ENCODE measurements at regions not wholly inside any gene's neighbourhood (a gene's known extent, or its start where the extent isn't known, plus 50 kb on each side); places are given as distances from the start of the nearest gene placed in this dataset.

DNA sequence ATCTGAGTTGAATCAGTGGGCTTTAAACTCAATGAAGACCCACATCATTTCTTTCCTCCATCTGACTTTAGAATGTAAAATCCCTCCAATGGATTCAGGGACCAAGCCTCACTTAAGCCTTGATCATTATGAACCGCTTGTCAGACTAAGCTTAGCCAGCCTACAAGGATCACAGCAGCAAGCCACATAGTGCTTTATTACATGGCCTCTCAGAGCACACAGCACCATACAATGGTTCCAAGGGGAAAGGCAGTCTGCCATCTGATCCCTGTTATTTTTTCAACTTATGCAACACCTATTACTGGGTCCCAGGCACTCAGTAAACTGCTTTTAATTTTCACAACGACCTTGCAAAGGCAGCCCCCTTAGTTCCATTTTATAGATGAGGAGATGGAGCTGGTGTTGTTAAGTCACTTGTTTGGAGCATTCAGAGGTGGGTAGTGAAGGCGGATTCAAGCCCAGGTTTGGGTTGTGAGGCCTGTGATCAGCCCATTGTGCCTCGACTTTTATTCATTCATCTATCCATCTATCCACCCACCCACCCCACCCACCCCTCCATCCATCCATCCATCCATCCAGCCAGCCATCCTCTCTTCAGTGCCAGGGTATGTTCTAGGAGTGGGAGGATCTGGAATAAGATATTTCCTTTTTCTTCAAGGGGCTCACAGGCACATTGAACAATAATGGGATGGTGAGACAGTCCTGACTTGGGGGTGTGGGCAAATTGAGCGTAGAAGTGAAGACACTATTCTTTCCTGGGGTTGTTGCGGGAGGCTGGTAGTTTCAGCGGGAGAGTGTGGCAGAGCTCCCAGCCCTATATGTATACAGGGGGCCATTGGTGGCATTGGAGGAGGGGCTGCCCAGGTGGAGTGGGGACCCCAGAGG lies 141.2 kb downstream of the MYCN start:
- ATAC-seq: no peak

GRCh38 chr2:16080516-16080915 lies 140.2 kb downstream of the MYCN start:
- ATAC-seq (no peak), DNase-seq (no peak)

More for the DNA sequence above, 141.2 kb downstream of the MYCN start:
- DNase-seq: no peak

DNA sequence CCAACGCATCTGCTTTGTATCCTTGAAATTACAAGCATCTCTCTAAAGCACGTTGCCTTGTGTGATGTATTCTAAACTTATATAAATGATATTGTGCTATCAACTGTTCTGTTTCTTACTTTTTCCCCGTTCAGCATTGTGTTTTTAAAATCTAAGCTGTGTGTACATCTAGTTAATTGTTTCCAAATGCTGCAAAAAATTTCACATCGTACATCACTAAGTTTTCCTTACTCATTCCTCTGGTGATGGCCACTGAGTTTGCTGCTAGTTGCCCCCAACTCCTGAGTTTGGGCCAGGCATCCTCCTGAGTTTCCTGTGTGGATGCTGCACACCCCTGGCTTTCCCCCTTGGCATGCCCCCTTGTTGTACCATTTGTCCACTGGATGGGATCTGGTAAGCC lies 139.7 kb downstream of the MYCN start:
- ATAC-seq (no peak), DNase-seq (no peak)

- DNase-seq (no peak), ATAC-seq (no peak)
Measured at GRCh38 chr2:16079637-16080036, 139.3 kb downstream of the MYCN start.

DNA sequence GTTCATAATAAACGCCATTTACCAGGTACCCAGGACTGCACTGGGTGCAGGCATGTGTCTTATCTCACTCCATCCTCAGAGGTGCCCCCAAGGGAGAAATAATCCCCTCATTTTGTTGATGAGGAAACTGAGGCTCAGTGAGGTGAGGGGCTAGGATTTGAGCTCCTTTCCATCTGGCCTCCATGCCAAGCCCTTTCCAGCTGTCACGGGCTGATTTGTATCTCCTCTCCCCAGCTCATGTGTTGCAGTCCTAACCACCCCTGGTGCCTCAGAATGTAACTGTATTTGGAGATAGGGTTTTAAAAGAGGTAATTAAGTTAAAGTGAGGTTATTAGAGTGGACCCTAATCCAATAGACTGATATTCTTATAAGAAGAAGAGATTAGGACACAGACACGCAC lies 137.3 kb downstream of the MYCN start:
- DNase-seq (no peak), ATAC-seq (no peak)

DNA sequence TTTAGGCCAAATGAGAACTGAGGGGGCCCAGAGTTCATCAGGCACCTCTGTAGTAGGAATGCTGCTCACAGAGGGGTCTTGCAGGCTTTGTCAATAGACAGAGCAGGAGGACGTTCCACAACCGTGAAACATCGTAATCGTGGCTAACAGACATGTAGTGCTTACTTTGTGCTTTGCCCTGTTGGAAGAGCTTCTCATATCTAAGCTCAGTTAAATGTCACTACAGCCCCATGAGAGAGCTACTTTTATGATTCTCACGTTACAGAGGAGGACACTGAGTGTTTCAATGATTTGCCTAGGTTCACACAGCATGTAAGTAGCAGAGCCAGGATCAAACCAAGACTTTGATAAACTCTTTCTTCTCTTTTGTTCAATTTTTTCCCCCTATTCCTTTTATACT lies 136.6 kb downstream of the MYCN start:
- ATAC-seq: no peak
- DNase-seq: no peak

DNA sequence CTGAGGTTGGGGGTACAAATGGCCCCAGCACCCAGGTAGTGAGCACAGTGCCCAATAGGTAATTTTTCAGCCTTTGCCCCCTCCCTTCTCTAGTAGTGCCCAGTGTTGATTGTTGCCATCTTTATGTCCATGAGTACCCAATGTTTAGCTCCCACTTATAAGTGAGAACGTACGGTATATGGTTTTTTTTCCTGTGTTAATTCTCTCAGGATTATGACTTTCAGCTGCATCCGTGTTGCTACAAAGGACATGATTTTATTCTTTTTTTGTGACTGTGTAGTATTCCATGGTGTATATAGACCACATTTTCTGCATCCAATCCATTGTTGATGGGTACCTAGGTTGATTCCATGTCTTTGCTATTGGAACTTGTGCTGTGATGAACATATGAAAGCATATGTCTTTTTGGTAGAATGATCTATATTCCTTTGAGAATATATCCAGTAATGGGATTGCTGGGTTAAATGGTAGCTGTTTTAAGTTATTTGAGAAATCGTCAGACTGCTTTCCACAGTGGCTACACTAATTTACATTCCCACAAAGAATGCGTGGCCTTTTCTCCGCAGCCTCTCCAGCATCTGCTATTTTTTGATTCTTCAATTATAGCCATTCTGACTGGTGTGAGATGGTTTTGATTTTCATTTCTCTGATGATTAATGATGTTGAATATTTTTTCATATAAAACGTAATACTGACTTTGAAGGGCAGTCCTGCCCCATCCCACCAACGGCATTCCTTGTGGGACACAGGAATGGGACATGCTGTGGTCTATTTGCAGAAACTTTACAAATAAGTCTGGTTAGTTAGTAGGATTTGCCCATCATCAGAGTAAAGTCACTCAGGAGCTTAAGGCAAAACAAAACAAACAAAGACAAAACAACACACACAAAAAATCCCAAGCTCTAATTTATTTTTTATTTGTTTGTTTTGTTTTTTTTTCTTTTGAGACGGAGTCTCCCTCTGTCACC lies 135.0 kb downstream of the MYCN start:
- no peak for ATAC-seq
- no peak for DNase-seq

DNA sequence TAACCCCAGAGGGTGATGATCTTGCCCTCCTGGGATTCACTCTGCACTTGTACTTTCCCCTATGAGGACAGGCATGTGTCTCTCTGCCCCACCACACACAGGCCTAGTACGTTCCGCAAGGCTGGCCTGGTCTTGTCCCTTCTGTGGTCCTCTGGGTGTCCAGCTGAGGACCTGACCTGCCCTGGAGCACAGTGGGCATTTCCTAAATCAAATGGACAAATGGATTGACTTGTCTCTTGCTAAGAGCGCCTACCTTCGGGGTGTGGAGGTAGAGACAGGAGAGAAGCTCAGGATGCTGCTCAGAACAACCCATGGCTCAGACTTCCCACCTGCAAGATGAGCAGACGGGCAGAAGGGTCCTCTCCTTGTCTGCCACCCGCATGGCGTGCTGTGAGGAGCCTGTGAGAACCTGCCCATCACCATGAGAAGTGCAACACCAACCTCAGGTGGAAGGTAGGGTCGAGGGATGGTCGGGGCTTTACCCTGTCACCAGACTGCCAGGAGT lies 133.6 kb downstream of the MYCN start:
- no peak for DNase-seq
- no peak for ATAC-seq

DNA sequence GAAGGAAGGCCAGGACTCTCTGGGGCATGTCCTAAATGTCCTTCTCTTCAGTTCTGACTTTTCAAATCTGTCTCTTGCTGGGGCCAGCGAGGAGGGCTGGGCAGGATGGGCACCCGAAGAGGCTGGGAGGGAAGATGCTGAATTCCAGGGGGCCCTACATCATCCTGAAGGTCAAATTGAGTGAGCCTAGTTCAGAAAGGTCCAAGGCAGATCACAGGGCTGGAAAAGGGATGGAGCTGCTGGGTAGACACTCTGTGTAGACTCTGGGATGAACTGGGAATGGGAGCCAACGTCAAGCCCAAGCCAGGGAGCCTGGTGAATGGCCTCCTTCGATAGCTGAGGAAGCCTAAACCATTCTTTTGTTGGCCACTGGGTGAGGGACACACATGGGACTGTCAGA lies 133.1 kb downstream of the MYCN start:
- DNase-seq: no peak
- ATAC-seq: no peak

DNA sequence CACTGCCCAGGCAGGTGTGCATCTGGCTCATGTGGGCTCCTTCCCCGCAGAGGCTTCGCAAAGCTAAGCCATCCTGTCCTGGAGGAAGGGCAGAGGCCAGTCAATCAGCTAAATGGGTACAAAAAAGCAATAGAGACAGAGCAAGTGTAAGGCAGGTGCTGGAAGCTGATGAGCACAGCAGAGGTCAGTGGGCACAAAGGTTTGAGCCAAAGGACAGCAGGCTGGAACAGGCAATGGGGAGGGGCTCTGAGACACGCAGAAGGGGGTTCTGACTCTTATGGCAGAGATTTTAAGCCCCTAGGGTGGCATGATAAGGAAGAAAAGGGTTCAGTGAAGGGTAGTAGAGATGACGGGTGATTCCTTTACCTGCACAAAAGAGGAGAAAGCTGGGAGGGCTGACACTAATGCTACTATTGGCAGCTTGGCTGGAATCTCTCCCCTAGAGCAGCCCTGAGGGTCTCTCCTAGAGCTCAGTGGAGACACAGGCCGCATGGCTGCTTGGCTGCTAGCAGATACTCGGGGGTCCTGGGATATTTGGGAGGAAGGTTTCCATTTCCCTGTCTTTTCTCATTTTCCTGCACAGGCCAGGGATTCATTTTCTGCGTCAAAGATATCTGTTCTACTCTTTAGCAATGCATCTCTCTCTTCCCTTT lies 132.4 kb downstream of the MYCN start:
- DNase-seq: no peak
- ATAC-seq: no peak

DNA sequence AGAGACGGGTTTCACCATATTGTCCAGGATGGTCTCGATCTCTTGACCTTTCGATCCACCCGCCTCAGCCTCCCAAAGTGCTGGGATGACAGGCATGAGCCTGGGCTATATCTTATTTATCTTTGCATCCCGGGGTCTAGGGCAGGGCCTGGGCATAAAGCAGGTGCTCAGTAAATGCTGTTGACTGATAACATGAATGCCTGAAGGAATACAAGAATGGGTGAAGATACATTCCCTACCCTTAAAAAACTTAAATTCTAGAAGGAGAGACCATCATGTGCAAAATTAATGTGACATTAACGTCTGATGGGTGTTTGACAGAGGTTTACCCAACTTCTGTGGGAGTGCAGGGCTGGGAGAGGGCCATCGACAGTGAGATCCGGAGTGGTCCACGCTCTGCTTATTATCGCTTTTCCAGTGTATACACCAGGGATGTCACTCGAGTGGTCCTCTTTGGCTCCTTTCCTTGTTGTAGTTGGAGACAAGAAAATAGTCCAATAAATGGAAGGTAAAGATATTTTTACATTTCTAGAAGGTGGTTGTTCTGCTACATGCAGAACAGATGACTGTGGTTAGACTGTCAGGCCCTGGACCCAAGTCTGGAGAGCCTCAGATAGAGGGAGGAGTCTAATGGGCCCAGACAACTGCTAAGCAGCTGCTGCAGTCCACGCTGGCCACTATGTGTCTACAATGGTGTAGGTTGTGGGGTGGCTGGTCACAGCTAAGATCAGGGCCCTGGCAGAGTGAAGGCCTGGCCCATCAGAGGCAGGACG lies 131.7 kb downstream of the MYCN start:
- DNase-seq (no peak), ATAC-seq (no peak)

DNA sequence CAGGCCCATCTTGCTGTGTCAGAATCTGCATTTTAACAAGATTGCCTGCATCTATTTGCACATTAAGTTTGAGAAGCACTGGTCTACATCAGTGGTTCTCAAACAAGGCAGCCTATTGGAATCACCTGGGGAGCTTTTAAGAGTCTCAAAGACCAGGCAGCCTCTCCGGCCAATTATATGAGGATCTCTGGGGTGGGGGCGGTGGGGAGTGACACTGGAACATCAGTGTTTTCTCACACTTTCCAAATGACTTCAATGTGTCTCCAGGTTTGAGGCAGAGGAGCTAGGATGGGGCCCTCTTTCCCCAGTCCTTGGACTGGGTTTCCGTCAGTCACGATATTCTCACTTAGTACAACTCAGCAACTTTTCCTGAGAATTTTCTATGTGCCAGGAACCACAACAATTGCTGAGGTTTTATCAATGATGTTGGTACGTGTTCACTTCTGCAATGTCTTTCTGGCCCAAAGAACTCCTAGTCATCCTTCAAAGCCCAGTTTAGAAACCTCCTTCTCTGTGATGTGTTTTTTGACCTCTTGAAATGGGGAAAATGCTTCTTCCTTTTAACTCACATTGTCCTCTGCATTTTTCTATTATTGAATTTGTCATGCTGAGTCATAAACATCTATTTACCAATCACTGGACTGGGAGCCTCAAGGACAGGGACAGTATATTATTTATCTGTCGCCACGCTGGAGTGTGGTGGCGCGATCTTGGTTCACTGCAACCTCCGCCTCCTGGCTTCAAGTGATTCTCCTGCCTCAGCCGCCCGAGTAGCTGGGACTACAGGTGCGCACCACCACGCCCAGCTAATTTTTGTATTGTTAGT lies 130.9 kb downstream of the MYCN start:
- ATAC-seq: no peak
- DNase-seq: no peak

GRCh38 chr2:16070648-16070971 lies 130.3 kb downstream of the MYCN start:
- DNase-seq: no peak

DNA sequence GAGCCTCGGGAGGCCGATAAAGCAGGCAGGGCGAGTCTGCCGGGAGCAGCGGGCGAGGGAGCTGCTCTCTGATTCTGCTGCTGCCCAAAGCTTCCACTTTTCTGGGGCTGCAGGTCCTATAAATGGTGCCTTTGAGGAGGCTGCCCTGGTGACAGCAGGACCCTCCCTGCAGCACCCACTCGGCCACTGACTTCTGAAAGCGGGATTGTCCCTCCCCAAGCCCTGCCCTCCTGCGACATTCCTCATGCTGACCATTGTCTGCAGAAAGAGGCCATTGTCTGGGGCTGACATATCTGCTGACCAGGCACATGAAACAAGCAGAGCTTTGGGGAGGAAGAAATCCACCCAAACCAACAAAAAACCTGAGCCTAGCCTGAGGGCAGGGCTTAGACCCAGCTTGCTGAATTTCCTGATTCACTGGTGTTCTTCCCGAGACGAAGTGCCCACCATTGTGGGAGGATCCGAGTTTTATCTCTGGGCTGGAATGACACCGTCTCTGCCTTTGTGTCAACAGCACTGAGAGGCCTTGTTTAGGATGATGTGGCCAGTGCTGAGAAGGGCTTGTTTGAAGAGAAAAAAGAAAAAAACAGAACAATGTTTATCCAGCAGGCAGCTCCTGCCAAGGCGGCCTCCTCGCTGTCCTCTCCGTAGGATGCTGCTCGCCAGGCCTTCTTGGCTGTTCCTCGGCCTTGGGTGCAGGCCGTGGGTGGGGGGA lies 129.7 kb downstream of the MYCN start:
- DNase-seq (no peak), ATAC-seq (no peak)

More at GRCh38 chr2:16070648-16070971, 130.3 kb downstream of the MYCN start:
- ATAC-seq: no peak

DNA sequence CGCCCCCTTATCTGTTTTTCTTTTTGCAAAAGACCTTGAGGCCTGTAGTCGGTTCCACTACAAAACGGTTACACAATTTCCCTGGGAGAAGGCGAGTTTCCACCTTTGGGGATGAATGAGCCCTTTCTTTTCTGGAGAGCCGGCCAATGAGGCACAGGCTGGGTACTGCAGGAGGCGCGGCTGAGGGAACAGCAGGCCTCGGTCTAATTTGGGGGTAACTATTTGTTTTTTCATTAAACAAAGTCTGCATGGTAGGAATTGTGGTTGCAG lies 129.2 kb downstream of the MYCN start:
- DNase-seq (no peak), ATAC-seq (no peak)

GRCh38 chr2:16068552-16068940 lies 128.2 kb downstream of the MYCN start:
- no peak for ATAC-seq
- no peak for DNase-seq

DNA sequence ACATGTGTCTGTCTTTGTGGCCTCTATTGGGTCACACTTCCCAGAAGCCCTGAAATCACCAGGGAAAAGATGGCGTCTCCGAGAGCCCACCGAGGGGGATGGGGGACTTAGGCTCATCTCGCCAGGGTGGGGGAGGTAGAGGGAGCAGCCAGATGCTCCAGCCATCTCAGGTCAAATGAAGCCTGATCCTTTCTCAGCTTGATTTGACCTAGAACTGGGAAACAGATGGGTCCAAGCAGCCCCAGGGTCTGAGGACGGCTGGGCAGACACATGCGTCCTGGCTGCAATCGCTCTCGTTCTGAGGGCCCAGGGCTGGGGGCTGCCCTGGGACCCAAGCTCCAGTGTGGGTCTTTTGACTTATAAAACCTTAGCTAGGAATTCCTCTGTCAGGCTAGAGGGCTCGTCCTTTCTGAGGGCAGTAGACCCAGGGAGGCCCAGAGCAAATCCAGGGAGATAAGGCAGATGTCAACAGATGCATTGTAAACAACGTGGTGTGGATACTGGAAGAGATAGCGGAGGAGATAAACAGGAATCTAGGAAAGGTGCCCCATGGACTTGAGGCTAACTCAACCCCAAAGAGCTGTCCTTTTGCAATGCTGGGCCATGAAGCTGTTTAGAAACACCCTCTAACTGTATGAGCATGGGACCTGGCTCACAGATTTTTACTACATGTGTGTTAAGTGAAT lies 127.7 kb downstream of the MYCN start:
- DNase-seq (no peak), ATAC-seq (no peak)

DNA sequence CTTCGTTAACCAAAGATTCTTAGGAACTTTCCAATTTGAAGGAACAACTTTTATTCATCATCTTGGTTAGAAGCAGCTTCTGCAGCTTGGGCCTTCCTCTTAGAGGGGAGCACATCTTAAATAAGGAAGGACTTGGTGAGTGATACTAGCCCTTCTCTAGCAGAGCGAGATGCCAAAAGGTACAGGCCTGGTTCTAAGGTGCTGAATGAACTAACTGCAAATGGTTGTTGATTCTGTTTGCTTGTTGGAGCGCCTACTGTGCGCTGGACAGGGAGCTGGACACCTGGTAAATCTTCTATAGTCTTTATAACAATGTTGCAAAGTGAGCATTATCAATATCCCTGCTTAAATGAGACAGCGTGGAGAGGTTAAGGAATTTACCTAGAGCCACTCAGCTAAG lies 127.1 kb downstream of the MYCN start:
- DNase-seq: no peak
- no peak for ATAC-seq

DNA sequence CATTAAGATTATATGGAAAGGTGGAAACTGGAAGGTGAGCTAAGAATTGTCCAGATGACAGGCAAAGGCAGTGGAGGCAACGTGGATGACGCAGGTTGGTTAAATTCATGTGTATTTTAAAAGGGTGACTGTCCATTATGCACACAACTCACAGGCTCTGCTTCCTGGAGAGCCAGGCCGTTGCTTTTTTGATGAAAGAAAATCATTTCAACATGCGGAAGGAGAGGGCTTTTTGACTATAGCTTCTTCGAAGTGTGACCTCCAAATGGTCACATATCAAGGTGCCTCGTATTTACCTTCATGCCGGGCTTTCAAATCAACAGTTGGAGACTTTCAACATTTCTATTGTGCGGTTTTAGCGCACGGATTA lies 126.7 kb downstream of the MYCN start:
- DNase-seq (no peak), ATAC-seq (no peak)

Data from stimulated activated naive CD8-positive, alpha-beta T cell treated with anti-CD3 and anti-CD28 coated beads, Interleukin-15, Interleukin-2, amounts not matched to agents 100 U/mL and 50 U/mL, for 24 hours (primary cell).